HuH-7.5 (cell line): ENCODE measurements at regions not wholly inside any gene's neighbourhood (a gene's known extent, or its start where the extent isn't known, plus 50 kb on each side); places are given as distances from the start of the nearest gene placed in this dataset.
"Not testable (repeated sequence)": the region's sequence is repeated elsewhere in the genome, so short reads cannot be mapped to it uniquely, and the experiment has no call there.

Experiments used
- DNase-seq: peaks from one replicate; pipeline ENCODE4 v3.0.0; 2011; ENCODE audit warnings: low spot score

DNA sequence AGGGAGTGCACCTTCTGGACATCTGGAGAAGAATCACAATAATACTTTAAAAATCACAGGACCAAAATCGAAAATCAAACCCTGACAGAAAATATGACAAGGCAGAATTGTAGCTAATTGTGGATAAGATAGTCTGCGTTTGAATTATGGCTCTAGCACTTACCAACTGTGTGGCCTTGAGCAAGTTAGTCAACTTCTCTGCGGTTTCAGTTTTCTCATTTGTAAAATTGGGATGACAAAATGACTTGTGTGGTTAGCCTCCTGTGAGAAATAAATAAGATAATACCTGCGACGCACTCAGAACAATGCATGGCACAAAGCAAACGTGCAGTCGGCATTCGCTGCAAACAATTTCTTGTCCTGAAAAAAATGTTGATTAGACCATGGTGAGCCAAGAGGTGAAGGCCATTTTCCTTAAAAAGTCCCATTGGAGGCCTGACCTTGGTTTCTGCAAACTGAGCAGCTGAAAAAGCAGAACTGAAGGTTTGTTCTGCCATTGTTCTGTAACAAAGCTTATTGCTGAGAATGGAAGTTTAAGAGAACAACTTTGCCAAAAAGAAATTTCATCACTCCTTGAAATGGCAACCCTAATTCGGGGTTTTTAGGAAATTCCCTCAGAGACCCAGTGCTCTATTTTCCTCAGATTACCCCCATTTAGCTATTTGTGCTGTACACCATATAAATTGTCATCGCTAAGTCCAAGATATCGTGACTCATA is 266.3 kb downstream of the ERMARD start:
- no peak for DNase-seq

DNA sequence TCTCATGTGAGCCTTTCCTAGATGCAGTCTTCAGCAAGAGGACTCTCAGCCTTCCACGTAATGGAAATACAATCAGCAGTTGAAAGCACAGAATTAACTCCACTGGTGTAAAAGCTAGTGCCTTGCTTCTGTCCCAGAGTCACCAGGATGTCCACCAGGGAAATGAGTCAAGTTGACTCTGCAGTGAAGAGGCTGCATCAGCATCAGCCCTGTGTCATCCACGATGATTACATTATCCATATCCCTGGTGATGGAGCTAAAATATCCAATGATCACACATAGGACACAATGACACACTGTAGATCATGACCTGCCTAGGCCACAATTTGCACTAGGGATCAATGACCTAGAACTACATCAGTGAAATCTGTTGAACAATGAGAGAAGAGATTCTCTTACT is 262.4 kb downstream of the ERMARD start:
- no peak for DNase-seq

DNA sequence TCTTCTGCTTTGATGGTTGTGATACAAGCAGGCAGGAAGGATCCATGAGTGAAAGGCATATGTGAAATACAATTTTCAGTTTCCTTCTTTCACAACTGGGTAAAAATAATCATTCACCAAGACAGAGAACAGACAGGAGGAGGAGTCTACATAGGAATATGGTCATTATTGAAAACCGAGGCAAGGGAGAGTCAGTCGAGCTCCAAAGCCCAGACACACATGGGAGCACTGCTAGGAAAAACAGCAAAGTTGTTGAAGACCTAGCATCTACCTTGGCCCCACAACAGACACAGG is 260.6 kb downstream of the ERMARD start:
- DNase-seq, result no peak

DNA sequence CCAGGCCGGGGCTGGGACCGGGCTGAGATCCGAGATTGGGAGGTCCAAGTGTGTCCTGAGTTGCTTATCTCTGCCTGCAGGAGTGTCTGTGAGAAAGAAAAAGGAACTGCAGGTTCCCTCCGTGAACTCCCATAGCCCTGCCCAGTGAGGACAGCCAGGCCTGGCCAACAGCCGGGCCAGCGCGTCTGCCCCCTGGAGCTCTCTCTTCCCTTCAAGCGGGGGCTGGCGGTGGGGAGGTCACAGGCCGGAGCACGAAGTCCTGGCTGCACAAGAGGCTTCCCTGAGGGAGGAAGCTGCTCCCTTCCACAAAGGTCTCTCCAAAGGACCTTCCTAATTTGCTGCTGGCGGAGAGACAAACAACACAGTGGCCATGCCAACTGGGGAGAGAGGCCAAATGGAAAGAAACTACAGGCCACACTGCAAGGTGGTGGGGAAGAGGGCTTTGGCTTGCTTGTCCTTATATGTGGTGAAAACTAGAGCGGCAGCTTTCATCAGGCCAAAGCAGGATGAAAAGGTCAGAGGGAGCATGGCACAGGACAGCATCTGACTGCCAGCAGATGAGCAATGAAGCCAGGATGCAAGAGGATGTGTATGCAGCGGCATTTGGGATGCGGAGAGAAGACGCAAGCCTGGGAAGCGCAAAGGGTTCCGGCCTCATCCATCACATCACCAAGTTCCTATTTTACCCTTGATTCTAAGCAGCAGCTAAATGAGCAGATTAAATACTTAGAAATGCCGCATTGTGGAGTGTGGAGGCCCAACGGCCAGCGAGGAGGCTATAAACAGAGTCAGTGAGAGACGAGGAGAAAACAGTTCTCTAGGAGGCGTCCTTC is 260.0 kb downstream of the ERMARD start:
- DNase-seq, result no peak

DNA sequence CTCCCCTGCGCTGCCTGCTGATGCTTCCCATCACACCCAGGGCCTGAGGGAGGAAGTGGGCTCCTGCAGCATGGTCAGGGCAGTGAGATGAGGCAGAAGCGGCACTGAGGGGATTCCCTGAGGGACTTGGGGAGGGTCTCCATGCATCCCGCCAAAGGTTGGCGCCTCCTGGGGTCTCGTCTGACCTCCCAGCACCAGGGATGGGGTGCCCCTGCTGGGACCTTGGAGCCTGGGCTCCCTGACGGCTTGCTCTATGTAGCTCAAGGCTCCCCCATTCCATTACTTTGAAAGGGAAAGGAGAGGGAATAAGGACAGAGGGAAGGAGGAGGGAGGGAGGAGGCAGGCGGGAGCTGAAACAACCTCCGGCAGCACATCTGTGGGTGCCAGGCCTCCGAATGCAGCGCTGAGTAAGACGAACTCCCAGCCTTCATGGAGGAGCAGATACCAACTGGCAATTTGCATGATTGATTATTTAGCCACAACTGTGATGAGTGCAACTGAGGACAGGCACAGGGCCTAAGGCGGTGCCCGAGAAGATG is 259.3 kb downstream of the ERMARD start:
- DNase-seq, result no peak

DNA sequence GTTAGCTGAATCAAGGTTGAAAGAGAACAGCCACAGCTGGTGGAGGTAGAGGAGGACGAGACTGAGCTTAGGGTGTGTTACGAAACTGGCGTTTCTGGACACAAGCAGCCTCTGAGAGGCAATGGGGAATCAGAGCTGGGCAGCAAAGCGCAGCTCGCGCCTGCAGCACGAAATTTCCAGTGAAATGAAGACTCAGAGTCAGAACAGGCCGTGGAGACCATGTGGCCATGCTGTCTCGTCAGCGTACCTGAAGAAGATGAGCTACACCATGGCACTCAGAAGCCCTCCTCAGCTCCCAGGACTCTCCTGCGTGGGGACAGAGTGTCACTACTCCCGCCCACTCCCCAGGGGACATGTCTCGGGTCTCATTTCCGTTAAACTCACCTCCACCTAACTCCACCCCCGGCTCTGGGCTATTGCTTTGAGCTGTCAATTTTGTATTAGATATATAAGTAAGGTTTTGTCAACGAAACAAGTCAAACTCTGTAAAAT is 256.9 kb downstream of the ERMARD start:
- DNase-seq, result no peak

DNA sequence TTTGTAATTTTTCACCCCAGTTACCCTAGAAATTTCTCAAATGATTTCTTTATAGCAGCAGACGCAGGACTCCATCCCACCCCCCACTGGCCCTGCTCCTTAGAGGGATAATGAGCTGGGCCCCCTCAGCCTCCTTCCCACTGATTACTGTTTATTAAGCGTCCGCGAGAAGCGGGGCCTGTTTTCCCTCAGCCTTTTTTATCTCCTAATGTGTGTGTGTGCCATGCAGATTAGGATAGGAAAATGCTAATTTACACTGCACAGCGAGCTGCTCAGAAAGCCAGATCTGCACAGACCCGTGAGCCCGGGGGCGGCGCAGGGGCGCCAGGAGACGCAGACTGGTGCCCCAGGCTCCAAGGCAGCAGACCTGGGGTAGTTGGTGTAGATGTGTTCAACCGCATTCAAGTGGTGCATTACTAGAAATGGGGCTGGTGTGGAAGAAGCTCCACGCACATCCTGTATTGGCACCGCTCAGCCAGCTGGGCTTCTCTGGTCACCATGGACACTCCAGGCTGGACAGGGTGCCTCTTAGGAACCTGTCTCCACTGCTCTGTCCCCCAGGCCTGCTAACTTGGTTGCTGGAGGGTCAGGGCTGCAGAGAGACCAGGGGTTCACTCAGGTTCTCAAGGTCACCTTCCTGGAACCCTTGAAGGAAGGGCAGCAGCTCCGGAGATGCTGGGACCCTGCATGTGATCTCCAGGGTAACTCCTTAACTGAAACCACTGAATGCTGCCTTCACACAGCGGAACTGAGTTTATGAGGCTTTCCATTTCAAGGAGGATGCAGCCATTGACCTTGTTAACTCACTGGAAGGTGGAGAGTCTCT is 256.3 kb downstream of the ERMARD start:
- DNase-seq, result no peak

DNA sequence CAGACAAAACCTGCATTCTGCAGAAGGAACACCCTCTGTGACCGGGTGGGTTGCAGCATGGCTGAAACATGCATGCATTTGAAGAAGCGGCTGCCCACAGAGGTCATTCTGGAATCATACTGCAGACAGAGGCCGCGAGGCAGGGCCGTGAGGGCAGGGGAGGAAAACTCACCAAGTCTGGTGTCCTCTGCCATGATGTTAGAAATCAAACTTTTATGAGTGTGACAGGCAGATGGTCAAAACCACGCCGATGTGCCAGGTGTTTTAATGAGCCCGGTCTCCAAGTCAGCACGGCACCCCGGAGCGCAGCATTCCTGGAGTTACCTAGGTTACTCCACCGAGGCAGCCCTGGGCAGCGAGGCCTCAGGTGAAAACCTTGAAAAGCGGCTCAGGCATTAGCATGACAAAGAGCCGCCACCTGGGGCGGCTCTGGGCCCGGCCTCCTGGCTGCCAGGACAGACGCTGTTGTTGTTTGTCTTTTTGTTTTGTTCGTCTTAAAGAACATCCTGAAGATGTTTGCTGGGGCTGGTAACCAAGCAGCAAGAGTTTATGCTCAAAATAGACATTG is 255.6 kb downstream of the ERMARD start:
- no peak for DNase-seq

DNA sequence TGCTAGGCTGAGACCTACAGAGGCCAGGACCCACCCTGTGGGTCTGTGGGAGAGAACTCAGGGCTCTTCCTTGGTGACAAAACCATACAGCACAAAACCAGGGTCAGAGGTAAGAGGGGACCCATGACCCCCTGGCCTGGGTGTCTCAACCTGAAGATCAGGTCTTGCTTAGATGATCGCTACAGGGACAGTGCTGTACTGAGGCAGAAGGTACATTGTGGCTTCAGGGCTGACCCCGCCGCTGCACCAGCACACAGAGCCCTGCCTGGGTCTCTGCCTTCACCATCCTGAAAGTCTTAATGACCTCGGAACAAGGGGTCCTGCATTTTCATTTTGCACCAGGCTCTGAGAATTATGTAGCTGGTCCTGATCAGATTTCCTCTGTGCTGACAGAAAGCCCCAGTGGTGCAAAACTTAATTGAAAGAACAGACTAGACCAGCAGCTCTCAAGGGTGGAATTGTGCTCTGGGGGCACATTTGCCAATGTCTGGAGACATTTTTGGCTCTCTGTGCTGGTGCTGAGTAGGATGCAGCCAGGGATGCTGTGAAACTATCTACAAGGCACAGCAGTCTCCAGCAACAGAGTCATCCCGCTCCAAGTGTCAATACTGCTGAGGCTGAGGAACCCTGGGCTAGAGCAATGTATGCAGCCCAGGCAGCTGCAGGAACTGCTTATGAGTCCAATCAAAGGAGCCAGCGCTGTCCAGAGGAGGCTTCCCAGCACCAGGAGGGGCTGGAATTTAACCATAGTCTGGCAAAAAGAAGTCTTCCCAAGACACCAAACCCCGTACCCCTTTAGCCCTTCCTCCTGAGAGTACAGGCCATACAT is 254.9 kb downstream of the ERMARD start:
- no peak for DNase-seq

DNA sequence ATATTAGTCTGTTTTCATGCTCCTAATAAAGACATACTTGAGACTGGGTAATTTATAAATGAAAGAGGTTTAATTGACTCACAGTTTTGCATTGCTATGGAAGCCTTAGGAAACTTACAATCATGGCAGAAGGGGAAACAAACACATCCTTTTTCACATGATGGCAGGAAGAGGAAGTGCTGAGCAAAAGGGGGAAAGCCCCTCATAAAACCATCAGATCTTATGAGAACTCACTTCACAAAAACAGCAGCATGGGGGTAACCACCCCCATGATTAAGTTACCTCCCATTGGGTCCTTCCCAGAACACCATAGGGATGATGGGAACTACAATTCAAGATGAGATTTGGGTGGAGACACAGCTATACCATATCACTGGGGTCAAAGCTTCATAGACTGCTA is 254.2 kb downstream of the ERMARD start:
- no peak for DNase-seq

DNA sequence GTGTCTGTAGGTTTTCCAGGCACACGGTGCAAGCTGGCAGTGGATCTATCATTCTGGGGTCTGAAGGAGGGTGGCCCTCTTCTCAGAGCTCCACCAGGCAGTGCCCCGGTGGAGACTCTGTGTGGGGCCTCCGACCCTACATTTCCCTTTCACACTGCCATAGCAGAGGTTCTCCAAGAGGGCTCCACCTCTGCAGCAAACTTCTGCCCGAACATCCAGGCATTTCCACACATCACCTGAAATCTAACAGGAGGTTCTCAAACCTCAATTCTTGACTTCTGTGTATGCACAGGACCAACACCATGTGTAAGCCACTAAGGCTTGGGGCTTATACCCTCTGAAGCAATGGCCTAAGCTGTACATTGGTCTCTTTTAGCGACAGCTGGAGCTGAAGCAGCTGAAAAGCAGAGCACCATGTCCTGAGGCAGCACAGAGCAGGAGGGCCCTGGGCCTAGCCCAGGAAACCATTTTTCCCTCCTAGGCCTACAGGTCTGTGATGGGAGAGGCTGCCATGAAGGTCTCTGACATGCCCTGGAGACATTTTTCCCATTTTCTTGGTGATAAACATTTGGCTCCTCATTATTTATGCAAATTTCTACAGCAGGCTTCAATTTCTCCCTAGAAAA is 253.3 kb downstream of the ERMARD start:
- DNase-seq, result no peak

DNA sequence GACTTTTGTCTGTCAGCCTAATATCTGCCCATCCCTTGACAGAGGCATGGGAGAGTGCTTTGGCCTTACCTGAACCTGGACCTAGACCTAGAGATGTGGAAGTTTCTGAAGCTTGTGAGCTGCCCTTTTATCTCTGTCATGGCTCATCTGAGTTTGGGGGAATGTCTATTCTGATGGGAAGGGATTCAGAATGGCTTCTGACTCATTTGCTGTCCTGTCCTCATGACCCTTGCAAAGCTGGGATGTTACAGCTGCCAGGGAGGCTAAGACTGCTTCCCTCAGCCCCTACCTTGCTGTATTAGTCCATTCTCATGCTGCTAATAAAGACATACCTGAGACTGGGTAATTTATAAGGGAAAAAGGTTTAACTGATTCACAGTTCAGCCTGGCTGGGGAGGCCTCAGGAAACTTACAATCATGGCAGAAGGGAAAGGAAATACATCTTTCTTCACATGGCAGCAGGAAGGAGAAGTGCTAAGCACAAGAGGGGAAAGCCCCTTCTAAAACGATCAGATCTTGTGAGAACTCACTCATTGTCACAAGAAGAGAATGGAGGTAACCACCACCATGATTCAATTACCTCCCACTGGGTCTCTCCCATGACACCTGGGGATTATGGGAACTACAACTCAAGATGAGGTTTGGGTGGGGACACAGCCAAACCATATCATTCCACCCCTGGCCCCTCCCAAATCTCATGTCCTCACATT is 252.2 kb downstream of the ERMARD start:
- DNase-seq, result no peak

DNA sequence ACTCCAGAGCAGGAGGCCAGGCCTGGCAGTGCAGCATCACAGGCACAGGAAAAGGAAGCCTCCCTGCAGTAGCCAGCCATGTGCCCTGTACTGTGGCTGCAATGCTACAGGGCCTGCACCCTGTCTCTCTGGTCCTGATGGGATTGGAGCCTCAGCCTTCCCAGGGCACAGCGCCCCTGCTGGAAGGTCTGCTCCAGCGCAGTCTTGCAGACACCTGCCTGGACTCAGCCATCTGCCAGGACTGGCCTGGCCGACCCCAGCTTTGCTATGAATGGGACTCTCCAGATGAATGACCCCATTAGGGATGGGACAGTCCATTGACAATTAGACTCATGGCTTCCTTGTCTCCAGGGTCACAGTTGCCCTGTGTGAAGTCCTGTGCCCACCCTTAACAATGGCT is 251.6 kb downstream of the ERMARD start:
- no peak for DNase-seq

DNA sequence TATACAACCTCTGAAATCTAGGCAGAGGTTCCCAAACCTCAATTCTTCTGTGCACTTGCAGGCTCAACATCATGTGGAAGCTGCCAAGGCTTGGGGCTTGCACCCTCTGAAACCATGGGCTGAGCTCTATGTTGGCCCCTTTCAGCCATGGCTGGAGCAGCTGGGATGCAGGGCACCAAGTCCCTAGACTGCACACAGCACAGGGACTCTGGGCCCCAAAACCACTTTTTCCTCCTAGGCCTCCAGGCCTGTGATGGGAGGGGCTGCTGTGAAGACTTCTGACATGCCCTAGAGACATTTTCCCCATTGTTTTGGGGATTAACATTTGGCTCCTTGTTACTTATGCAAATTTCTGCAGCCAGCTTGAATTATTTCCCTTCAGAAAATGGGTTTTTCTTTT is 250.4 kb downstream of the ERMARD start:
- not testable (repeated sequence) for DNase-seq

DNA sequence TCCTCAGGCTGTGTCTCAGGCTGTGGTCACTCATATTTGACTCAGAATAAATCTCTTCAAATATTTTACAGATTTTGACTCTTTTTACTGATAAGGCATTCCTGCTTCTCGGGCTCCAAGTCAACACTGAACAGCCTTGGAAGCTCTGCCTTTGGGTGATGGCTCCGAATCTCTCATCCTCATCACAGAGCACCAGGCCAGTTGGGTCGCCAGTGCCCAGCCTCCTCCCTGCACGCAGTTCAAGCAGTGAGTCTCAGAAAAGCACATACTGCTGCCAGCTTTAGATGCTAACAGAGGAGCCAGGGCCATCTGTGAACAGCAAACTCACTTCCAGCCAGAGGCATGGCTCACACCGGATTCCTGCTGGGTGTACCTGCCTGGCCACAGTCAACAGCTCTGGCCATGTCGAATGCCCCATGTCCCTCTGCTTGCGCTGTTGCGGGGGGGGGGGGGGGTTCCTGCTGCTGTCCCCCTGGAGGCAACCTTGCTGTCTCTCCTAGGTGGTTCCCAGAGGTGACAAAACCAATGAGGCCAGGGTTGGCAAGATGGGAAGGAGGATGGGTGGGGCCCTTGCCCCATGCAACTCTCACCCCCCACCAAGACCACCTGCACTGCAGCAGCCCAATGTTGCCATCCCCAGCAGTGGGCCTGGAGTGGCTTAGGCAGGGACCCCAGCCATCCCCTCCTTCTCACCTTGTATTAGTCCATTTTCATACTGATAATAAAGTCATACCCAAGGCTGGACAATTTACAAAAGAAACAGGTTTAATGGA is 248.8 kb downstream of the ERMARD start:
- no peak for DNase-seq

DNA sequence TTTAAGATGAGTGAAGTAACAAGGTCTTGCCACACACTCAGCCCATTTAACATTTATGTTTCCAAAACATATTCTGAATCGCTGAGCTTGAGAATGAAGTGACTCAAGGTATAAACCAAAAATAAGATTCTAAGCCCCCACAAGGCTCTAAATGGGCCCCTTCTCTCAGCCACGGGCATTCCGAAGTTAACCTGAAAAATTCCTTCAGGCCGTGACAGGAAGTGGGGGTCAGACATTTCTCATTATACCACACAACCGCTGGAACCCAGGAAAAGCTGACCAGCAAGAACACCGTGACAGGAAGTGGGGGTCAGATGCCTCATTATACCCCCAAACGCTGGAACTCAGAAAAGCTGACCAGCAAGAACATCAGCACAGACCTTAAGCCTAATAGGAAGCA is 247.9 kb downstream of the ERMARD start:
- DNase-seq, result no peak

DNA sequence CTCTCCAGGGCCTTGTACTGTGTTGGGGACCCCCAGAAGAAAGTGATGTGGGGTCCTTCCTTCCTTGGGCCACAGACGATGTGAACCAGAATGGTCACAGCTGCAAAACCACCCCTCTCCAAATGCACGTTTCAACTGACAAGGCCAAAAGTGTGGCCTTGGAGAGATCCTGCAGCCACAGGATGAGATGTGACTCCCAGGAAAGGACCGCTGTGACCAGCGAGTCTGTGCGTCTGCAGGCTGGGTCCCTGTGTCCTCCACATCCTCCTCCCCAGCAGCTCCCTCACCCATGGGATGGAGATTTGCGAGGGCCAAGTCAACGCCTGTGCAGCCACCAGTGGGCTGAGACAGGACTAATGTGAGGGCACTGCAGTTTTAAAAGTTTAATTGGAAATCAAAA is 247.0 kb downstream of the ERMARD start:
- no peak for DNase-seq

DNA sequence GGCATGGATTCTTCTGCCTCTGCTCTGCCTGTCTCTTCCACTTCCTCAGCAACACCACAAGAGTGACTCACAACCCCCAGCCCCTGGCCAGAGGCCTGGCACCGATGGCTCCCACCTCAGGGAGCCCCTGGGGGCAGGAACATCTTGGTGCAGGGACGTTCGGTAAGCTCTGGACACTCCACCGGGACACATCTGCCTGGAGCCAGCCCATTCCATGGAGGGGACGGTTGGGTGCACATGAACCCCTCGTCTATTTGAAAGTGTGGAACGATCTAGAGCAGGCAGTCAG is 246.5 kb downstream of the ERMARD start:
- DNase-seq, result no peak

DNA sequence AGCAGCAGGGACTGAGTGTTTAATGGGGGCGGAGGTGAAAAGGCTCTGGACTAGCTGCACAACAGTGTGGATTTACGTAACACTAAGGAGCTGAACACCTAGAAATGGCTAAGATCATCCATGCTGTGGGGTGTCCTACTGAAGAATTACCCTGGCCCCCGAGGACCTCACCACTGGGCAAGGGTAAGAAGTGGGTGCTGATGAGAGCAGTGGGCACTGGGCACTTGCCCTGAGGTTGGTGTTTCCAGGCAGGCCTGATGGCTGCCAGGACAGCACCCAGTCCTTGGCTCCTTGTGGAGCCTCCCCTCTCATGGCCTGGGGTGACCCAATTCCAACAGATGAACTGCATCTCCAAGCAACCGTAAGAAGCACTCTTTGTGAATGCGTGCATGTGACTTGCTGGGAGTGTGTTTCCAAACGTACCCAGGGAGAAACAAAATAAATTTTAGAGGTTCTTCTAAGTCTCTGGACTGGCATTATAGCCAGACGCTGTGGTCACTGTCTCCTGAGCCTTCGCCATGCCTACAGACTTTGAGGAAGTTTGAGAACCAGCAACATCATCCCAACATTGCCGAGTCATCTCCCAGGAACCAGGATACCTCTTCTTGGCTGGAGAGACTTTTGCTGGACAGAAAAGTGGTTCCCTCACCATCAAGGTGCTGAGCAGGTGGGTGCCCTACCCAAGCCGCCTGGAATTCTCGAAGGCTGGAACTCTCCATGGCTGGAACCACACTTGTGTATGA is 245.9 kb downstream of the ERMARD start:
- DNase-seq, result no peak
